K562 (cell line): ENCODE measurements at regions not wholly inside any gene's neighbourhood (a gene's known extent, or its start where the extent isn't known, plus 50 kb on each side); places are given as distances from the start of the nearest gene placed in this dataset.
A peak's percentile ranks its signal among the peaks of the same experiment; 100 is the strongest.

Experiments used
- ATAC-seq: fragments of 200-7000 bp; cut with Tn5 transposase; 3 replicates; pipeline ENCODE4 v1.9.1; 2020; ENCODE audit warnings: moderate library complexity
- BruUV-seq: library from RNA; stranded (reverse); fragments of 400-500 nt; replicated peaks from 2 replicates; lab custom pipeline; 2021; lab: Mats Ljungman, UMichigan
- CTCF ChIA-PET: fragments of 300-600 bp; formaldehyde crosslinking; extraction: SDS; loops from one replicate; lab custom pipeline; 2021; ENCODE audit warnings: low intra/inter-chr PET ratio; lab: Yijun Ruan, JAX
- POLR2A ChIA-PET: fragments of 300-600, 350-650 bp; sonication (Branson Sonifier 250); formaldehyde crosslinking; extraction: SDS; loops from one replicate; lab custom pipeline; 2021; ENCODE audit warnings: antibody characterized with exemption, inconsistent platforms; lab: Yijun Ruan, JAX
- DNase-seq, 4 experiments: peaks; one replicate each; pipeline versions ENCODE4 v3.0.0 to v3.0.0-alpha.2; 2011 to 2018; ENCODE audit warnings: low spot score in 3 of 4, mixed read lengths in 3 of 4; ENCODE audit errors: extremely low read depth in 1 of 4
- FAIRE-seq: peaks from 2 replicates; lab custom pipeline; 2011; peaks lifted over from hg19 to GRCh38; lab: Jason Lieb, UNC
- H2AFZ ChIP-seq: 2 replicates; pipeline ENCODE4 v1.6.0; 2011; ENCODE audit warnings: low read depth, low read length, control low read depth, inconsistent platforms
- H3K27ac ChIP-seq: fragments of 200-600 bp; 3 replicates; pipeline ENCODE4 v1.8.0; 2011; ENCODE audit warnings: low read depth, mild to moderate bottlenecking, control low read depth, inconsistent platforms, low read length, moderate library complexity, mixed read lengths; ENCODE audit errors: extremely low read depth
- H3K27me3 ChIP-seq, 2 experiments: fragments of 300-600 bp in 1 of 2; 2 replicates in 1 of 2; 3 replicates in 1 of 2; pipeline versions ENCODE4 v1.6.0 to v1.8.0; 2011; ENCODE audit warnings: inconsistent platforms in 2 of 2, low read length in 2 of 2, mild to moderate bottlenecking in 1 of 2, mixed read lengths in 1 of 2, moderate library complexity in 1 of 2; ENCODE audit not compliant: control insufficient read depth in 2 of 2, insufficient read depth in 2 of 2
- H3K36me3 ChIP-seq: fragments of 300-600 bp; 3 replicates; pipeline ENCODE4 v1.8.0; 2011; ENCODE audit warnings: mild to moderate bottlenecking, low read length, inconsistent platforms; ENCODE audit not compliant: control insufficient read depth, insufficient read depth
- H3K4me1 ChIP-seq, 2 experiments: fragments of 200-600 bp in 1 of 2; replicated peaks in 1 of 2; 2 replicates in 1 of 2; 3 replicates in 1 of 2; pipeline versions ENCODE4 v1.5.1 to v1.8.0; 2011; ENCODE audit warnings: inconsistent platforms in 2 of 2, low read length in 2 of 2, mild to moderate bottlenecking in 1 of 2, mixed read lengths in 1 of 2, moderate library complexity in 1 of 2; ENCODE audit not compliant: control insufficient read depth in 2 of 2, insufficient read depth in 2 of 2
- H3K4me2 ChIP-seq: 2 replicates; pipeline ENCODE4 v1.6.1; 2011; ENCODE audit warnings: low read length, control low read depth, inconsistent platforms, mixed read lengths; ENCODE audit not compliant: insufficient read depth
- H3K4me3 ChIP-seq: fragments of 200-600 bp; sonication (generic), shearing (Covaris generic); 2 replicates; pipeline ENCODE4 v1.5.1; 2016; ENCODE audit warnings: control low read depth, inconsistent platforms
- H3K79me2 ChIP-seq: fragments of 200-600 bp; 3 replicates; pipeline ENCODE4 v1.8.0; 2011; ENCODE audit warnings: low read length, inconsistent platforms; ENCODE audit not compliant: control insufficient read depth, insufficient read depth
- H3K9ac ChIP-seq, 2 experiments: 2 replicates each; pipeline versions ENCODE4 v1.6.0 to v1.6.1; 2011; ENCODE audit warnings: low read depth in 2 of 2, low read length in 2 of 2, control low read depth in 1 of 2, inconsistent platforms in 1 of 2, mild to moderate bottlenecking in 1 of 2, mixed read lengths in 1 of 2; ENCODE audit not compliant: insufficient read depth in 1 of 2
- H3K9me1 ChIP-seq: one replicate; pipeline ENCODE4 v1.6.0; 2011; ENCODE audit warnings: inconsistent platforms, mild to moderate bottlenecking, low read length, moderate library complexity; ENCODE audit not compliant: control insufficient read depth, insufficient read depth
- H3K9me3 ChIP-seq: replicated peaks from 2 replicates; pipeline ENCODE4 v1.5.1; 2011; ENCODE audit warnings: low read depth, low read length, inconsistent platforms; ENCODE audit not compliant: control insufficient read depth, insufficient read depth
- H4K20me1 ChIP-seq: replicated peaks from 2 replicates; pipeline ENCODE4 v1.6.1; 2011; ENCODE audit warnings: low read length, inconsistent platforms, mixed read lengths; ENCODE audit not compliant: control insufficient read depth, insufficient read depth
- ATF1 ChIP-seq, 2 experiments: fragments of 450-650 bp in 1 of 2; IDR thresholded peaks; 2 replicates each; pipeline ENCODE4 v1.6.1; 2016; ENCODE audit warnings: missing compliant biosample characterization in 1 of 2, missing genetic modification characterization in 1 of 2
- CEBPG ChIP-seq, 3 experiments: fragments of 200-800 bp in 1 of 3; sonication (Bioruptor generic) in 1 of 3; sonication (generic) in 1 of 3; formaldehyde crosslinking in 1 of 3; IDR thresholded peaks in 2 of 3; conservative IDR thresholded peaks in 1 of 3; 2 replicates each; pipeline versions ENCODE4 v1.6.1 to v1.8.0; 2016 to 2022; ENCODE audit warnings: missing compliant biosample characterization in 2 of 3, missing genetic modification characterization in 2 of 3, mild to moderate bottlenecking in 1 of 3, missing genetic modification reagents in 1 of 3
- GATAD2A ChIP-seq: fragments of 450-650 bp; IDR thresholded peaks from 2 replicates; pipeline ENCODE4 v1.6.1; 2017
- RBM25 ChIP-seq: fragments of 200-400 bp; formaldehyde crosslinking; IDR thresholded peaks from 2 replicates; pipeline ENCODE4 v1.6.1; 2018; ENCODE audit warnings: low read length, low read depth, moderate library complexity; ENCODE audit not compliant: severe bottlenecking
- SMARCA5 ChIP-seq: fragments of 450-650 bp; IDR thresholded peaks from 2 replicates; pipeline ENCODE4 v1.6.1; 2016
- ZFPM2 ChIP-seq: fragments of 250-450 bp; sonication (Bioruptor Pico); IDR thresholded peaks from 2 replicates; pipeline ENCODE4 v1.5.1; 2022; ENCODE audit warnings: mild to moderate bottlenecking
- ZKSCAN1 ChIP-seq: fragments of 150-350 bp; IDR thresholded peaks from 2 replicates; pipeline ENCODE4 v1.6.1; 2016; ENCODE audit warnings: low read depth, low read length
- ZNF695 ChIP-seq: fragments of 450-650 bp; formaldehyde crosslinking; IDR thresholded peaks from 2 replicates; pipeline ENCODE4 v1.4.0; 2020; ENCODE audit warnings: mild to moderate bottlenecking, moderate library complexity
- WGBS: fragments of 100-300 bp; shearing (Covaris generic); methylation state at CpG from one replicate; pipeline ENCODE4 v1.1.6; 2016; ENCODE audit warnings: low coverage, mixed read lengths; ENCODE audit not compliant: insufficient coverage; ENCODE audit errors: missing lambda C conversion rate; 5-methylcytosine and 5-hydroxymethylcytosine counted together
- in situ Hi-C: fragments of 300-500 bp; cut with MboI; formaldehyde crosslinking; loops from 4 replicates; pipeline ENCODE4 v1.15.0; 2018; ENCODE audit warnings: inconsistent platforms, mixed read lengths
- intact Hi-C: fragments of 100-400 bp; cut with micrococcal nuclease; formaldehyde crosslinking; loops from 2 replicates; pipeline ENCODE4 v1.14.2; 2022
- TF ChIP-seq, protein P1 (sequence below): fragments of 250-450 bp; sonication (Bioruptor Pico); IDR thresholded peaks from 2 replicates; pipeline ENCODE4 v1.5.1; 2021; ENCODE audit warnings: mild to moderate bottlenecking

DNA sequence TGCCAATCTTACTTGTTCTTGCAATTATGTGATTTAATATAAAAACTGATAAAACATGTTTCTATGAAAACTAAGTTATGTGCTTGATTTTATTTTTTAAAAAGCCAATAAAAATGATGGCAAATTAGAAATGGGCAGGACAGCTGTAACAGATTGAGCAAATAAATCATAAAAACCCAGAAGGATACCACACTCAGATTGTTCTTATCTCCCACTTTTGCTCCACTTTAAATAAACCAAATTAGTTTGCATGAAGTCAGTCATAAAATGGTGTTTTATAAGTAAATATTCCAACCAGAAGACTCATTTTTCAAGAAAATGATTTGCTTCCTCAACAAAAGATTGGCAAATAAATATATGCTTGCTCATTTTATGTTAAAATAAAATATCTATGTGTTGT, 307.9 kb upstream of the G2E3 start (continued):
- TF ChIP-seq, protein P1, sequence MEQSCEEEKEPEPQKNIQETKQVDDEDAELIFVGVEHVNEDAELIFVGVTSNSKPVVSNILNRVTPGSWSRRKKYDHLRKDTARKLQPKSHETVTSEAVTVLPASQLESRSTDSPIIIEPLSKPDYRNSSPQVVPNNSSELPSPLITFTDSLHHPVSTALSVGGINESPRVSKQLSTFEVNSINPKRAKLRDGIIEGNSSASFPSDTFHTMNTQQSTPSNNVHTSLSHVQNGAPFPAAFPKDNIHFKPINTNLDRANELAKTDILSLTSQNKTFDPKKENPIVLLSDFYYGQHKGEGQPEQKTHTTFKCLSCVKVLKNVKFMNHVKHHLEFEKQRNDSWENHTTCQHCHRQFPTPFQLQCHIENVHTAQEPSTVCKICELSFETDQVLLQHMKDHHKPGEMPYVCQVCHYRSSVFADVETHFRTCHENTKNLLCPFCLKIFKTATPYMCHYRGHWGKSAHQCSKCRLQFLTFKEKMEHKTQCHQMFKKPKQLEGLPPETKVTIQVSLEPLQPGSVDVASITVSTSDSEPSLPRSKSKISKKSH (CRISPR knock-in tag) = no peak
- TF ChIP-seq ATF1 (CRISPR knock-in tag; IDR thresholded peaks at IDR 0.05) (no peak), ATF1 (tag; IDR thresholded peaks at IDR 0.05) (no peak)

DNA sequence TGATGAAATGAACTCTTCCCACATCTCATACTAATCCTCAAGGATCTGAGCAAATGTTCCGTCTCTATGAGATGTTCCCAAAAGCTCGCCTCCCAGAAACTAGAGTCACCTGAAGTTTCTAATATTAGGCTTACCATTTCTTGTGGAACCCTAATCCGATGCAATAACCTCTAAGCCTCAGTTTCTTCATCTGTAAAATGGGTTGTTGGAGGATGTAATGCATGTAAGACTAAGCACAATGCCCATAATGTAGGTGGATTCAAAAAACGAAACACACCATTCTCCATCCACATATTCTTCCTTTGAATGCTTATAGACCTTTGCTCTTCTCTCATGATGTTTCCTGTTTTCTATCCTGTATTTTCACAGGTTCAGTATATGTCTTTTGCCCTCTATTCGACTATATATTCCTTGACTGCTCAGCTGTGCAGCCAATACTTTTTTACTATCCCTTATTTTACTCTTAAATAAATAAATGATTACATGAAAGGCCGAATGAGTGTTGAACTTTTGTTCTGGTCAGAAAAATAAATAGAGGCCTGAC, 307.3 kb upstream of the G2E3 start:
- H2AFZ ChIP-seq = no peak overlapping the region
- no peaks in the 10 kb centered on the region for H3K79me2 ChIP-seq
- FAIRE-seq (no peak), DNase-seq (no peak), ATAC-seq (no peak)
- H3K36me3 ChIP-seq = no peaks in the 10 kb centered on the region
- intact Hi-C loops = no loop called here
- POLR2A ChIA-PET = interaction anchor here (0.6 kb wide), 1 partner anchor 74 kb away, joined by 3 read pairs; no protein-coding TSS in a partner anchor
- no peak overlapping the region for H3K27ac ChIP-seq
- no peak overlapping the region for H3K4me2 ChIP-seq
- no peaks in the 10 kb centered on the region for H3K27me3 ChIP-seq
- no TSS peak for BruUV-seq
- TF ChIP-seq CEBPG (CRISPR knock-in tag; IDR thresholded peaks at IDR 0.05) (no peak), CEBPG (tag; conservative IDR thresholded peaks at IDR 0.05 in 1 of 2, IDR thresholded peaks at IDR 0.05 in 1 of 2) (no peak), RBM25 (peak; percentile 74), ZFPM2 (CRISPR knock-in tag) (no peak), SMARCA5 (no peak), GATAD2A (no peak), ZNF695 (no peak), ZKSCAN1 (no peak)
- no peak overlapping the region for H3K9ac ChIP-seq
- no peaks in the 10 kb centered on the region for H3K9me3 ChIP-seq
- H4K20me1 ChIP-seq = no peaks in the 10 kb centered on the region
- in situ Hi-C loops = no loop called here
- no peaks in the 10 kb centered on the region for H3K4me1 ChIP-seq
- CTCF ChIA-PET = no interaction called here
- no peak overlapping the region for H3K4me3 ChIP-seq
- no peaks in the 10 kb centered on the region for H3K9me1 ChIP-seq
- under 1% methylated on average over 6 of the region's 6 CpGs for WGBS
